Stimulated activated CD8-positive, alpha-beta memory T cell treated with anti-CD3 and anti-CD28 coated beads, Interleukin-2, amount 100 ng/mL, for 48 hours (primary cell): ENCODE measurements at regions not wholly inside any gene's neighbourhood (a gene's known extent, or its start where the extent isn't known, plus 50 kb on each side); places are given as distances from the start of the nearest gene placed in this dataset.
"Not testable (repeated sequence)": the region's sequence is repeated elsewhere in the genome, so short reads cannot be mapped to it uniquely, and the experiment has no call there.

Source experiments
- DNase-seq, 2 donors: peaks; one replicate each; pipeline ENCODE4 v3.0.0-alpha.2; 2020; ENCODE audit warnings: low read depth in 2 of 2

DNA sequence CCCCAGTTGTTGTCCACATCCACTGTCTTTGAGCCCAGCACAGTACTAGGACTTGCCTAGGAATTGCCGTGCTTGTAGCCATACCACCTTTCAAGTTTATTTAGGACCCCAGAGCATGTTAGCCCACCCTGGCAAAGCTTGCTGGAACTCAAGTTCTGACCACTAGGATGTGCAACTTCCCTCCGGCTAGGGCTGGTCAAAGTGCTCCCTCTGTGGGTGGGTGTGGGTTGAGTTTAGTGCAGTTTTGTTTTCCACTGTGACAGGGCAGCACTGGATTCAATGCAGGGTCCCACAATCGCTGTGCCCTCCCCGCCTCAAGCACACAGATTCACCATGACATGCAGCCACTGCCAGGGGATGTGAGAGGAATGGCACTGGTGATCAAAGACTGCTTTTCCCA, 96.0 kb downstream of the RASGEF1B start:
- DNase-seq = no peak

GRCh38 chr4:81369886-81370285, 101.8 kb downstream of the RASGEF1B start:
- DNase-seq = no peak

DNA sequence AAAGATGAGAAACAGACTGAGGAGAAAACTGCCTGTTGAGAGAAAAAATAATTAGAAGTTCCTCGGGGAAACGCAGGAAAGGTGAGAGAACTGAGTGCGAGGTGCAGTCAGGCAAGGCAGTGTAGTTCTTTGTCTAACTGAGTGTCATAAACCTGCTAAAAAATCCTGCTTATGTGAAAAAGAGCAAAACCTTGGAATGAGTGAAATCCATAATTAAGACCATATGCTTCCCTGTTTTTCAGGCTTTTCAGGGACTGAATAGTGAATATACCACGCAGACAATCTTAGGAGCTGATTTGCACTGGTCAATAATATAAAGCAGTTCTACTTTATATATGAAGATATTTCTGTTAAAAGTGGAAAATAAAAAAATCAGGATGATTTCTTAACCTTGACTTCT, 104.9 kb downstream of the RASGEF1B start:
- DNase-seq = no peak

DNA sequence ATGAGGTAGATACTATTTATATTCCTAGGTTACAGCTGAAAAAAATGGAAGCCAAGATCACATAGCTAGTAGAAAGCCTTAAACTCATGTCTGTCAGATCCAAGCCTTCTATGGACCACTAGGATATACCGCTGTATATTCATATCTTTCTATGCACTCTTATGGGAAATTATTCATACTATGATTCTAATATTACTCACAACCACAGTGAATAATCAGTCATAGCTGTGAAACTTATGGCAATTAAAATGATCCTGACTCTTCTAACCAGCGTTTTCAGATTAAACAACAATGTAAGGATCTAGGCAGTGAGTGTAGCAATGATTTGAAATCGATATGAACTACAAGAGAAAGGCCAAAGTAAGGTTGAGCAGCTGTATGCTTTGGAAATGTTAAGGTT, 111.0 kb downstream of the RASGEF1B start:
- no peak for DNase-seq

GRCh38 chr4:81359207-81359606, 112.5 kb downstream of the RASGEF1B start:
- DNase-seq = no peak

DNA sequence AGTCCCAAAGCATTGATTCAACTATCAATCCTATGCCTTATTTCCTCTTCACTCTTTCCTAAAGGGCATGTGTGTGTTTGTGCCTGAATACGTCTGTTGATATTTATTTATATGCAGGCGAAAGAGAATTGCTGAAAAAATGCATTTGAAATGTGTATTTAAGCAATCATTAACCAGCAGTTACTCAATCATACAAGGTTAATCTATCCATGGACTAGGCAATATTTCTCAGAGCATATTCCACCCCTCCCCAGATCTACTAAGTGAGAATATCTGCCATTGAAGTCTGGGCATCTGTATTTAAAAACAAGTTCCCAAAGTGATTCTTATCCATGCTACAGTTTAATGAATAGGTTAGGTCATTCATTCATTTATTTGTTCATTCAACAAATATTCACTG, 113.6 kb downstream of the RASGEF1B start:
- no peak for DNase-seq

DNA sequence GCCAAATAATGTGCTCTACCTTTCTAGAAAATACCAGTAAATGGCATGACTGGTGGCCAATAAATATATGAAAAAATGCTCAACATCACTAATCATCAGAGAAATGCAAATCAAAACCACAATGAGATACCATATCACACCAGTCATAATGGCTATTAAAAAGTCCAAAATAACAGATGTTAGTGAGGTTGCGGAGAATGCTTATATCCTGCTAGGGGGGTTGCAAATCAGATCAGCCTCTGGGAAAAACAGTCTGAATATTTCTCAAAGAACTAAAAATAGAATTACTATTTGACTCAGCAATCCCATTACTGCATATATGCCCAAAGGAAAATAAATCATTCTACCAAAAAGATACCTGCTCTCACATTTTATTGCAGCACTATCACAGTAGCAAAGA, 115.1 kb downstream of the RASGEF1B start:
- no peak for DNase-seq

GRCh38 chr4:81355136-81355535, 116.6 kb downstream of the RASGEF1B start:
- DNase-seq = no peak

DNA sequence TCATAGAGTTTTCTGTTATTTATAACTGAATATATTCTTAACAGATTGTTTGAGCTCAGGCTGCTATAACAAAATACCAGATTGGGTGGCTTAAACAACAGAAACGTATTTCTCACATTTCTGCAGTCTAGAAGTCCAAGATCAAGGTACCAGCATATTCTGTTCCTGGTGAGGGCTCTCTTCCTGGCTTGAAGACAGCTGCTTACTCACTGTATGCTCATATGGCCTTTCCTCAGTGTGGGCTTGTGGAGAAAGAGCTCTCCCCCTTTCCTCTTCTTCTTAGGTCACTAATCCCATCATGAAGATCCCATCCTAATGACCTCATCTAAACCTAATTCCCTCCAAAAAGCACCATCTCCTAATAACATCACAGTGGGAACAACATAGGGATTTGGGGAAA, 117.8 kb downstream of the RASGEF1B start:
- DNase-seq = no peak

GRCh38 chr4:81352446-81352835, 119.3 kb downstream of the RASGEF1B start:
- DNase-seq = no peak

DNA sequence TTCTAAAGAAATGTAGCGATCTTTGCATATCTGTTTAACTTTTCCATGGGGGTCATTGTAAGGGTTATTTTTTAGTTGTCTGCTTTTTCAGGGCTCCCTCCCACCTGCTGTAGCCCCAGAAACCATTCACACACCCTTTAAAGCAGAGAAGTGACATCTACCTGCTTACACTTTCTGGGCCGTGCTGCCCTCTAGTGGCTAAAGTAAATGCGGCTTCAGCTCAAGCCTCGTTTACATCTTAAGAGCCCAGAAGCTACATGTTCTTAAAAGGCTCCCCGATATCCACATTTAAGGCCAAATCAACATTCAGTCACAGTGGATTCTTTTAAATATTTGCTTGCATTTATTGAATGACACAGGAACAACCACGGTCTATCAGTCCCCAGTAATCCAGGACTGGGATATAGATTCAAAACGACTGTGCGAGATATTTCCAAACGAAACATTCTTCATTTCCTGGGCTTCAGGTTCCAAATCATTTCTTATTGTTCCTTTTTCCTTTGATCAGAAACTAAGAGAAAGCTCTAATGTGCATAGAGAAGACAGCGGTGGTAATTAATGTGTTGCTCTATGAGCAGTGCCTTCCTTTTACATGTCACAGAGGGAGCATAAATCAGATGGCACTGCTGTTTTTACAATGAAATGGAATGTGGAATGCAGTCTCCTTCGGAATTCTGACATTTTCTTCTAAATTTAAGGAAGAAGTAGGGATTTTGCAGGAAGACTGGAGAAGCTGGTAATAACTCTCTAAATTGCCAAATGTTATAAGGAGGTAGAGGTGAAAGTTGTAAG, 119.9 kb downstream of the RASGEF1B start:
- DNase-seq = peak; percentile 39 to 55

- DNase-seq = no peak
Measured at GRCh38 chr4:81350040-81350439, 121.7 kb downstream of the RASGEF1B start.

DNA sequence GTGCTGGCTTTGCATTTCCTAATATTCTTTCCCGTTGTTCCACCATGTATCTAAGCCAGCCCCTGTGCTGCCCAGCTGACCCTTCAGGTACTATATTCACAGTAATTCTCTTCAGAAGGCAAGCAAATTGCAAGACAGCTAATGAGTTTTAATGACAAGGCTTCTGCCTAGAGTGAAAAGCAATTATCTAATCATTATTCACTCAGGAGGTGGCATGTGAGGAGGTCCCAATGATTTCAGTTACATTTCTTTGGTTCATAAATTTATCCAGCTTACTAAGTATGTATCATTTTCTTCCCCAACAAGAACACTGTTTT, 123.0 kb downstream of the RASGEF1B start:
- DNase-seq = no peak

GRCh38 chr4:81348086-81348777, 123.5 kb downstream of the RASGEF1B start:
- DNase-seq = no peak

DNA sequence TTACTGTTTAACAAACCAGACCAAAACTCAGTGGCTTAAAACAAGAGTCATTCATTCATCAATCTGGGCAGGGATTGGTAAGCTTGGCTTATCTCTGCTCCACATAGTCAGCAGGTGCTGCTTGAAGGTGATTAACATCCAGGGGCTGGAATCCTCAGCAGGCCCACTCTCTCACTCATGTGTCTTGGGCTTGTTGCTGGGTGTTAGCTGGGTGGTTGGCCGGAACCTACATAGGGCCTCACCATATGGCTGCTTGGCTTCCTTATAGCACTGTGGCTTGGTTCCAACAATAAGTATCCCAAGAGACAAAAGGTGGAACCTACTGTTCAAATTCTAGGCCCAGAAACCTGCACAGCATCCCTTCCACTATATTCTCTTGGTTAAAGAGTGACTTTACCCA, 125.0 kb downstream of the RASGEF1B start:
- no peak for DNase-seq

DNA sequence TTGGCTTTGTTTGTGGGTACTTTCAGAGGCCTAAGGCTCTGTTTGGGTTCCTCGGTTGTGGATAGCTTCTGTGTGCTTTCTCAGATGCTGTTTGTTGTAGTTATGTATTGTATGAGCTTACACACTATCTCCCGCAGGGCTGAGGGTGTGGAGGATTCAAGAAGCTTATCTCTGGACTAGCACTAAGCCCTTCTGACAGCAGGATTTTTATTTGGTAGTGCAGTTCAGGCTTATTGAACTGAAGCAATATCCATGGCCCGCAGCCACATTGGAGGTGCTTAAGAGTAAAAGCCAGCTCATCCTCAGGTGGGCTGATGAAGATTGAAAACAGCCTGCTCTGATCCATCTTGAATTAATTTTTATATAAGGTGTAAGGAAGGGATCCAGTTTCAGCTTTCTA, 128.2 kb downstream of the RASGEF1B start:
- no peak for DNase-seq

- no peak for DNase-seq
Measured at GRCh38 chr4:81343046-81343445, 128.0 kb upstream of the PRKG2 start.

DNA sequence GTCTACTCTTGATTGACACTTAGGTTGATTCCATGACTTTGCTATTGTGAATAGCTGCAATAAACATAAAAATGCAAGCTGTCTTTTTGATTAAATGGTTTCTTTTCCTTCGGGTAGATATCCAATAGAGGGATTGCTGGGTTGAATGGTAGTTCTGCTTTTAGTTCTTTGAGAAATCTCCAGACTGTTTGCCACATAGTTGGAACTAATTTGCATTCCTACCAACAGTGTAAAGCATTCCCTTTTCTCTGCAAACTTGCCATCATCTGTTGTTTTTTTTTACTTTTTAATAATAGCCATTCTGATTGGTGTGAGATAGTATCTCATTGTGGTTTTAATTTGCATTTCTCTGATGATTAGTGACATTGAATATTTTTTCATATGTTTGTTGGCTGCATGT, 122.2 kb upstream of the PRKG2 start:
- no peak for DNase-seq

GRCh38 chr4:81335122-81335912, 120.3 kb upstream of the PRKG2 start:
- no peak for DNase-seq

- no peak for DNase-seq
Measured at GRCh38 chr4:81330018-81330417, 115.0 kb upstream of the PRKG2 start.

- DNase-seq = no peak
Measured at GRCh38 chr4:81326581-81326980, 111.6 kb upstream of the PRKG2 start.

DNA sequence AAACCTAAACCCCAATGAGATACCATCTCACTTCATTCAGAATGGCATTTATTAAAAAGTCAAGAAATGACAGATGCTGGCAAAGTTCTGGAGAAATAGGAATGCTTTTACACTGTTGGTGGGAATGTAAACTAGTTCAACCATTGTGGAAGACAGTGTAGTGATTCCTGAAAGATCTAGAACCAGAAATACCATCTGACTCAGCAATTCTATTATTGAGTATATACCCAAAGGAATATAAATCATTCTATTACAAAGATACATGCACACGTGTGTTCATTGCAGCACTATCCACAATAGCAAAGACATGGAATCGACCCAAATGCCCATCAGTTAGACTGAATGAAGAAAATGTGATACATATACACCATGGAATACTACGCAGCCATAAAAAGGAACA, 109.6 kb upstream of the PRKG2 start:
- not testable (repeated sequence) for DNase-seq

DNA sequence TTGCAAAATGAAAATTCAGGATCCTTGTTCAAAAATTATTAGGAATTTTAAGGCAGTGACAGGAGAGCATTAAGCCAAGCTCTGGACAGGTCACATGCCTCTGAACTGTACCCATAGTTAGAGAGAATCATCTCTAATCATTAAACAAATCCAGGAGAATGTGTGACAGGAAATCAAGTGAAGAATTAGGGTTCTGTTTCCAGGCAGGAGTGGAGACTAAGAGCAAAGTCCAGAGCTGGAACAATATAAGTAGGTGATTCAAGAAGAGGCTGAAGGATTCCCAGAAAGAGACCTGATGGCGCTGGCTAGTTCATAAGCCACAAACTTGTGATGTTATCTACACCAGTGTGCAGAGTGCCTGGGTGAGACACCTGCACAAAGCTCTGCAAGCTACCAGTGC, 104.6 kb upstream of the PRKG2 start:
- no peak for DNase-seq
